ENCODE measurements at regions not wholly inside any gene's neighbourhood (a gene's known extent, or its start where the extent isn't known, plus 50 kb on each side); places are given as distances from the start of the nearest gene placed in this dataset.
"Not testable (repeated sequence)": the region's sequence is repeated elsewhere in the genome, so short reads cannot be mapped to it uniquely, and the experiment has no call there.

DNA sequence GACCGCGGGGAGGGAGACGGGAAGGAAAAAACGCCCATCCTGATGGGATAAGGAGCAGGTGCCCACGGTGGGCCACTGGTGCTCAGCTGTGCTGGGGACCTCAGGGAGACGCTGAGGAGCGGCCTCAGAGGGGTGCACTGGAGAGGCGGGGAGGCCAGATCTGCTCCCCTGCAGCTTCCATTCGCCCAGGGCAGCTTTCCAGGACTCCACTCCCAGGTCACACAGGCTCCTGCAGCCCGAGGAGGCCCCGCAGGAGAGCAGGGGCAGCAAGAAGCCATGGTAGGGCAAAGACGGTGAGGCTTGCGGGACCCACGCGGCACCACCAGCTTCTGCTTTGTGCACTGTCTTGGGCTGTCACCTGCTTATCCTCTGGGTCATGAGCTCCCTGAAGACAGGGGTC lies 82.5 kb upstream of the SULF2 start:
- no peak for DNase-seq

DNA sequence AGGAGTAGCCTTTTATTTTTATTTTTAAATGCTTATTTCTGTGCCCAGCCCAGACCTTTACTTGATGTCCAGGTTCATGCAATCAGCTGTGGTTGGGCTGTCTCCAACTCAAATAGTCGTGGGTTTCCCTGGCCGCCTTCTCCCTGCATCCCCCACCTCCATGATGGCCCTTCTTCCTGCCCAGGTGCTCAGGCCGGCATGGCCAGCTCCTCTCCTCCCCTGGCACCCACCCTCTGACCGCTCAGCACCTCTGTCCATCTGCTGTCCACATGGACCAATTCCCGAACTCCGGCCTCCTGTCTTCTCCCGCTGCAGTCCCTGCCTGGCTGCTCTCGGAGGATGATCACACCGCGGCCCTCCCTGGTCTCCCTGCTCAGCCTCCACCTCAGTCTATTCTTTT lies 81.2 kb upstream of the SULF2 start:
- no peak for DNase-seq

DNA sequence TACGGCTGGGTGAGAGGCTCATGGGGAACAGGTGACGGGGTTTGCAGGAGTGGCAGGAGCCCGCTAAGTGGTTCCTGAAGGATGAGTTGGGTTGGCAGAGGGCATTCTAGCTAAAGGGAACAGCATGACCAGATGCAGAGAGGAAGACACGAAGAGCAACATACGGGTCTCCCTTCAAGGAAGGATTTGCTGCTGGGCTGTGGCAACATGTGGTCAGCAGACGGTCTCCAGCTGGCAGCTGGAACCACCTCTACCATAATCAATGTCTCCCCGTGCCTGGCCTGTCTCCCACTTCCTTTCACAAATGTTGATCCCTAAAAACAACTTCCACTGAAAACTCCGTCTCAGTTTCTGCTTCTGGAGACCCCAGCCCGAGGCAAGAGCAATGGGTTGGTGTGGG lies 80.6 kb upstream of the SULF2 start:
- DNase-seq: no peak

DNA sequence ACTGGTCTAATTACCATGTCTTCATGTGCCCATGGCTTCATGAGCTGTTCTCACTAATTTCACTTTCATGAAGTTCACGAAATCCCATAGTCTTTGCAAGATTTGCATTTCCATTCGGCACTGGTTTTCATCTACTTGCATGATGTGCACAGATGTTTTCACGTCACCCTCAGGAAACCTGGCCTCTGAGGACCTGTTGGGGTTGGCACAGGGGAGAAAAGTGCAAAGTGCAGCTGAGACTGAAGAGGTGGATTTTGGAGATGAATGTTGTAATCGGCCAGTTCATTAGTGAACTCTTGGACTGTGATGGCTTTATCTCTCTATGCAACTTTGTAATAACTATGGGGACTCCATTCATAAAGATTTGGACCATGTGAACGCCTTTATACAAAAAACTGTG lies 80.2 kb upstream of the SULF2 start:
- no peak for DNase-seq

DNA sequence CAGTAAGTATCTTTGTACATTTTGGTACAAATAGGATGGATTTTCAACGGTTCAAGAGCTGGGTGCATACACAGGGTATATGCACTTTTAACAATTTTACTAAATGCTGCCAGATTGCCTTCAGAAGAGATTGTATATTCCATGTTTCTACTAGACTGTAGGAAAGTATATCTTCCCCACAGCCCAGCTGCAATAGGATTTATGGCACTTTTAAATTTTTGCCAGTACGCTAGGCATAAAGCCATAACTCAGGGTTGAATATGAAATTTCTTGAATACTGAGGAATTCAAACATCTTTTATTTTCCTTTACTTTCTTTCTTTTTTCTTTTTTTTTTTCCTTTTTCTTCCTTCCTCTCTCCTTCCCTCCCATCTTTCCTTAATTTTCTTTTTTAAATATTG lies 78.7 kb upstream of the SULF2 start:
- DNase-seq: no peak

DNA sequence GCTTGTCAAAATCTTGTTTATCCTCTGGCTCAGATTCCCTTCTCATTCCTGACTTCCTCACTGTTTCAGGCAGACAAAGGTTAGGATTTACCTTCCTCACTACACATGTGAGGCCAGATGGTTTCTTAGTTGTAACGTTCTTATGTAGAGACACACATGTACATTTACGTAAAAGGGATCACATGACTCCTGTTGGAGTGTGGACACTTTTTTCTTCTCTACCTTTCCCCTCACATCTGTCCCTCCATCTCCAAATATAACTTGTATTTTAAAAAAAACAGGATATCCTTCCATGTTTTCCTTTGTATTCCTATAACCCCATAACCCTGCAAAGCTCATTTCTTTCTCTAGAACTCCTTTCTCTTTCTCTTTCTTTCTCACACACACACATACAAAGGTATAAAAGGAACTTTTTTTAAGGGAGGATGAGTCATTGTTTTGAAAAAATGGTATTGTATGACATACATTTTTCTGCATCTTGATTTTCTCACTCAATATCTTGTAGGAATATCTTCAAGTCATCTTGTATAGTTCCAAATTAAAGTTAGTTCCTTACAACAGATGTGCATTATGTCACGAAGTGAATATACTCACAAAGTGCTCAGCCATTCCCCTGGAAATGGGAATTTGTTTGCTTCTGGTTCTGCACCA lies 78.2 kb upstream of the SULF2 start:
- DNase-seq: no peak

DNA sequence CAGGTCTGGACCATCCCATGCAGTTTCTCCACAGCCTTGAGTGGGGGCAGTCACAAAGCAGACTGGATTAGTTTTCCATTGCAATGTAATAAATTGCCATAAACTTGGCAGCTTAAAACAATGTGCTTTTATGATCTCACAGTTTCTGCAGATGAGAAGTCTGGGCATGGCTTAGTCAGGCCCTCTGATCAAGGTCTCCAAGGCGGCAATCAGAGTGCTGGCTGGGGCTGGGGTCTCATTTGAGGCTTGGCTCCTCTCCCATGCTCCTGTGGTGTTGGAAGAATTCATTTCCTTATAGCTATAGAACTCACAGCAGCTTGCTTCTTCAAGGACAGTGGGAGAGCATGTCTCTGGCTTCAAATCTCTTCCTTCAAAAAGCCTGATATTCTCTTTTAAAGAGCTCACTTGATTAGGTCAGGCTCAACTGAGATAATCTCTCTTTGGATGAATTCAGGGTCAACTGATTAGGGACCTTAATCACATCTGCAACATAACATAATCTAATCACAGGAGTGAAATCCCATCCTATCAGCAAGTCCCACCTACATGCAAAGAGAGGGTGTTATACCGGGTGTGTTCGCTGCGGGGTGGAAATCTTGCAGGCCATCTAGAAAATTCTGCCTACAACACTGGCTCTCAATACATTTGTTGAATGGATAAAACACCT lies 77.4 kb upstream of the SULF2 start:
- no peak for DNase-seq

DNA sequence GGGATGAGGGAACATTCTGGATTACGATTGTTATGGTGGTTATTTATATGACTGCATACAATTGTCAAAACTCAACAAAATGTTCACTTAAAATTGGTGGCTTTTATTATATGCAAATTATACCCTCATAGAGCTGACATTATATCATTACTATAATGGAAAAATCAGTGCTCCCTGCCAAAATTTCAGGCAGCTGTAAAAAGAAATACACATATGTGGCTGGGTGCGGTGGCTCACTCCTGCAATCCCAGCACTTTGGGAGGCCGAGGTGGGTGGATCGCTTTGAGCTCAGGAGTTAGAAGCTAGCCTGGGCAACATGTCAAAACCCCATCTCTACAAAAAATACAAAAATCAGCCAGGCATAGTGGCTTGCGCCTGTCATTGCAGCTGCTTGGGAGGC lies 75.8 kb upstream of the SULF2 start:
- no peak for DNase-seq

DNA sequence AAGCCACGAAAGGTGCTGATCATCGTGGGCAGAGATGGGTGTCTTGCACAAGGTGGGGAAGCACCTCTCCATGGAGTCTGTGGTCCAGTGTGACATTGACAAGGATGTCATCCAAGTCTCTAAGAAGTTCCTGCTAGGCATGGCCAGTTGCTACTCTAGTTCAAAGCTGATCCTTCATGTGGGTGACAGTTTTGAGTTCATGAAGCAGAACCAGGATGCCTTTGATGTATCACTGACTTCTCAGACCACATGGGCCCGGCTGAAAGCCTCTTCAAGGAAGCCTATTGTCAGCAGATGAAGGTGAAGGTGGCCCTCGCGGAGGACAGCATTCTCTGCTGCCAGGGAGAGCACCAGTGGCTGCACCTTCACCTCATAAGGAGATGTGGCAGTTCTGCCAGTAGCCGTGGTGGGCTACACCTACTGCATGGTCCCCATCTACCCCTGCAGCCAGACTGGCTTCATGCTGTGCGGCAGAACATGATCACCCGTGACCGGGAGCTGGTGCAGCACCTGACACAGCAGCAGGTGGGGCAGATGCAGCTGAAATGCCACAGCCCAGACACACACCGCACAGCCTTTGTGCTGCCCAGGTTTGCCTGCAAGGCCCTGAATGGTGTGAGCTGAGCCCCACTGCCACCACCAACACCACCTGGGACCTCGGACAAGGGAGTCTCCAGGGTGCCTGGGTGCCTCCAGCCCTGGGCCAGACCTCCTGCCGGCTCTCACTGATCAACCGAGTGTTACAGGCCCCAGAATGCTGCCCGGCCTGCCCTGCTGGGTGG lies 75.0 kb upstream of the SULF2 start:
- DNase-seq: no peak

DNA sequence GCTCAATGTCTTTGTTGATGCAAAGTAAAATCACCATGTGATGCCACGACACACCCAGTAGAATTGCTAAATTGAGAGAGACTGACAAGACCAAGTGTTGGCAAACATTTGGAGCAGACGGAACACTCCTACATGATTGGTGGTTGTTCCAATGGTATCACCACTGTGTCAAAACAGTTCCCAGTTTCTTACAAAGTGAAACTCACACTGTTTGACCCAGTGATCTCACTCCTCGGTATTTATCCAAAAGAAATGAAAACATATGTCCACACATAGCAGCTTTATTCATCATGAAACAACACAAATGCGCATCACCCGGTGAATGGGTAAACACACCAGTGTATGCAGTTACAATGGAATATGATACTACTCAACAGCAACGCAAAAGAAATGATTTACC lies 74.0 kb upstream of the SULF2 start:
- no peak for DNase-seq

DNA sequence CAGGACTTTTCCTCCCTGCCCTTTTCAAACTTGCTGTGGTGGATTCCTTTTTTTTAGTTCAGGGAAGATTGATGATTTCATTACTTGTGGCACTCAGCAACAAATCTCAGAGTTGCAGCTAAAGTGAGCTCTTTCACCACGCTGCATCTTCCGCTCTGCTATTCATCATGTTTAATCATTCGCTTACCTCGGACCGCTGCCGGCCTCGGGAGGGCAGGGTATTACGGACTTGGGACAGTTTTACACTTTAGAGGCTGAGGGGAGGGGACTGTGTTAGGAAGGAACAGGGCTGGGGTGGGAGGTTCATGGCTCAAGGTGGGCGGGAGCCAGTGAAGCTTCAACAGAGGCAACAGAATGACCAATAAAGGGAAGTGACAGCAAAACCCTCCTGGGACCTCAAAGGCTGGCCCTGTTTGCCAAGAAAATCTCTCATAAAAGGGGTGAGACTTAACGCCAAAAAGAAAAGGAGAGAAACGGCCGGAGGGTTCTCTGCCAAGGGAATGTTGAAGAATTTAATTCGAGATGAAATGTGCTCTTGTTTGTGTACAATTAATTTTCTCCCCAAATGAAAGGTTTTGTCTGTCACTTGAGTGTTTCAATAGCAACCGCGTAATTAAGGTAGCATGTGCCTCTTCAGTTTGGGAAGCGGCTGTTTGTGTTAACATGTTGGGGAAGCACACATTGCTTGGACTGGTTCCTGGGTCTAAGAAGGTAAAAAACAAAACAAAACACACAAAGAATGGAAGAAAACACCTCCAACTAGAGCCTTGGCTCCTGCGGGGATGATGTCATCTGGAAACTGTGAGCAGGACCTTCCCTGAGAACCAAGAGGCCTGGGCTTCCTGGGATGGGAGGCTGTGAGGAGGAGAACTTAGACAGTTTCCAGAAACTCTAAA lies 72.5 kb upstream of the SULF2 start:
- DNase-seq: no peak

DNA sequence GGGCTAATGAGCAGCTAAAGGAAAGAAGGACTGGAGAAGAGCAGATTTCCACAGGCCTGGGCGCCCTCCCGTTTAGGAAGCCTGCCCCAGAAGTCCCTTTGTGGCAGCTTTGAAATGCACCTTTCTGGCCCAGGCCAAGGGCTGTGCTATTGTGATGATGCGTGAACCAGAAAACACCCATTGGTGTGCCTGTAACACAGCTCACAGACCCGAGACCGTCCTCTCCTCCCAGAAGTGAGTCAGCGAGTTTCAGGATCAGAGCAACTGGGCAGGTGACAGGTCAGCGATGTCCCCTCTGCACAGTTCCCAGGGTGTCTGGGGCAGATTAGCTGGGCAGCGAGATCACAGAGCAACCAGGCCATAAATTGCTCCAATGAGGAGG lies 71.9 kb upstream of the SULF2 start:
- no peak for DNase-seq

DNA sequence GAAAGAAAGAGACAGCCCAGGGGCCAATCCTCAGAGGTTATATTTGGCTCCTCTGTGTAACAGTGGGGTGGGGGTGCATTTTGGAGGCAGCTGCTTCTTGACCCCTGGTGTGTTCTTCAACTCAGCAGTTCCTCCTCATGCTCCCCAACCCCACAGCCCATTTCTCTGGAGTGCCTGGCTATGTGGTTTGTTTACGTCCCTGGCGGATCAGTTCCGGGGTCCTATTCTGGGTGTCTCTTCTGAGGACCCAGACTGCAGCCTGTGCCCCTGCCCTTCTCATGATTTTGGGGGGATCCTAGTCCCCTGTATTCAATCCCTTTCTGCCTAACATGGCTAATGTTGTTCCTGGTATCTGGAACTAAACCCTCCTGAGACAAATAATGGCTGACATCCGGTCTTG lies 70.5 kb upstream of the SULF2 start:
- DNase-seq: no peak

DNA sequence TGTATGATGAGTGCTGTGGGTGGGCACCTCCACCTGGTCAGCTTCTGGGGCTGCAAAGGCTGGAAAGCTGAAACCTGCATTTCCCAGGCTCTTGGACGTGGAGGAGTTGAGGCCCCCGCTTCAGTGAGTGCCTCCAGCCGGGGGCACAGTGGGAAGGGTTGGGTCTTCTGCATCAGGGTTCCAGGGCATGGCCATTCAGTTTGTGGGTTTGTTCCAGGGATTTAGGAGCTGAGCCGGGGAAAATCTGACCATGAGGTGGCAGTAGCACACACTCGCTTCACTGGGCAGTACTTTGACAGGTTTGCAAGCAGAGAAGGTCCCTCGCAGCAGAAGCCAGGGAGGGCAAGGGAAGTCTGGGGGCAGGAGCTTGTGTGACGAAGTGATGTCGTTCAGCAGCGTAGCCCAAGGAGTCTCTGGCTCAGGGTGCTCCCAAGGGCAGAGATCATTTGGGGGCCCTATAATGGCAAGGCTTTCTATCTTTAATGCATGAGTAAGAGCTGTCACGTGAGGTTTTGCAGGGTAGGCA lies 69.5 kb upstream of the SULF2 start:
- no peak for DNase-seq

DNA sequence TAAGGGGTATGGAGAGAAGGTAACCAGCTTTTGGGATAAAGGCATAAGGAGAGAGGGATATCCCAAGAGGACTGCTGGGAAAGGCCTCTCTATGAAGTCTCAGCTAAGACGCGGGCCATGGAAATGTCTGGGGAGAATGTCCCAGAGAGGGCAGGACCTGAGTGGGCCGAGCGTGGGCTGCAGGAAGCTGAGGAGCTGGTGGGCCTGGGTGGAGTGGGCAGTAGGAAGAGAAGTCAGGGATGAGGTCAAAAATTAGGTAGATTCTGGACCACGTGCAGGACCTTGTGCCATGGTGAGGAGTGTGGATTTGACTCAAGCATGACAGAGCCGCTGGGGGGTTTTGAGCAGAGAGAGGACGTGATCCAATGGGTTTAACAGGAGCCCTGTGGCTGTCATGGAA lies 66.5 kb upstream of the SULF2 start:
- DNase-seq: no peak

DNA sequence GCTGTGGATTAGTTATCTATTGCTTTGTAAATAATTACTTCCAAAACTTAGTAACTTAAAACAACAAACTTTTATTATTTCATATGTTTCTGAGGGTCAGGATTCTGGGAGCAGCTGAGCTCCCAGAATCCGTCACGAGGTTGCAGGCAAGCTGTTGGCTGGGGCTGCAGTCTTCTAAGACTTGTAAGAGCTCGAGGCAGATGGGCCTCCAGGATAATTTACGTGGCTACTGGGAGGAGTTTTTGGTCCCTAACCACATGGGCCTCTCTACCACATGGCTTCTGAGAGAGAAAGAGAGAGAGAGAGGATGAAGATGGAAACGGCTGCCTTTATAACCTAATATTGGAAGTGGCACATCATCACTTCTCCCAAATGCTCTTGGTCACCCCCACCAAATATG lies 64.9 kb upstream of the SULF2 start:
- DNase-seq: no peak

DNA sequence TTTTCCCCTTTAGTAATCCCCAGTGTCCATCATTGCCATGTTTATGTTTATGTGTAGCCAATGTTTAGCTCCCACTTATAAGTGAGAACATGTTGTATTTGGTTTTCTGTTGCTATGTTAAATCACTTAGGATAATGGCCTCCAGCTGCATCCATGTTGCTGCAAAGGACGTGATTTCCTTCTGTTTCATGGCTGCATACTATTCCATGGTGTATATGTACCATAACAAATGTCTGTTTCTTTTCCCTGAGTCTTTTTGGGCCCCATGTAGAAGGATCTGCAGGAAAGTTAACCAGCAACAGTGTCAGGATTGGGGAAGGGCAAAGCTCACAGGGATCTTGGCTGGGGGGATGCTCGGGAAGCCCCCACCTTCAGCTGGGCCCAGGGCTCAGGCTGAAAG lies 64.3 kb upstream of the SULF2 start:
- DNase-seq: no peak

DNA sequence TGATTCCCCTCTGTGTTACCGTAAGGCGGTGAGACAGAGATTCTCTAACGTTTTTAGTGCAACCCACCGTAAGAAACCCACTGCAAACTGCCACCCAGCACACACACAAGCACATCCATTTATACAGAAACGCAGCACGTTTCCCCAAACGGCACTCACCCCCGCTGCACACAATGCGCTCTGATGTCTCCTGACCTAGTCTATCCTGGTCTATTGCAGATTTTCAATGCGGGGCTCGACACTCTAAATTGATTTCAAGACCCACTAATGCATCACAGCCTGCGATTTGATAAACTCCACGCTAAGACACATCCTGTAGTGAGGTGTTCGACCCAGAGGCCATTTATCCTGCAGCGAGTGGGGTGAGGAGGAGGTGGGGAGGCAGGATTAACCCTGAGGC lies 63.7 kb upstream of the SULF2 start:
- no peak for DNase-seq

DNA sequence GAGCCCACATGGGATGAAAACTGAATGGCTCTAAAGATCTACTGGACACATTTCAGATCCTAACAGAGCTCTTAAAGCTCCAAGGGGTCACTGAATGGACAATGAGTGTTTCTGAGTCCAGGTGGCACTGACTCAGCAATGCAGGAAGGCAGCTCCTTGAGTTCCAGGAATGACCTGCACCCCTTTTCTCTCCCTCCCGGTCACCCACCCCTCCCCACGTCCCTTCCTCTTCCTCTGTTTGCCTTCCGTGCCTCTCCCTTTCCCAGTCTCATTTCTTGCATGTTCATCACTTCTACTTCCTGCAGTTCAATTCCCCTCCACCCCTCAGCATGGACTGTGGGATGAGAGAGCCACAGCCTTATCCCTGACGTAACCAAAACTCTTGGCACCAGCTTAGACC lies 63.3 kb upstream of the SULF2 start:
- not testable (repeated sequence) for DNase-seq

DNA sequence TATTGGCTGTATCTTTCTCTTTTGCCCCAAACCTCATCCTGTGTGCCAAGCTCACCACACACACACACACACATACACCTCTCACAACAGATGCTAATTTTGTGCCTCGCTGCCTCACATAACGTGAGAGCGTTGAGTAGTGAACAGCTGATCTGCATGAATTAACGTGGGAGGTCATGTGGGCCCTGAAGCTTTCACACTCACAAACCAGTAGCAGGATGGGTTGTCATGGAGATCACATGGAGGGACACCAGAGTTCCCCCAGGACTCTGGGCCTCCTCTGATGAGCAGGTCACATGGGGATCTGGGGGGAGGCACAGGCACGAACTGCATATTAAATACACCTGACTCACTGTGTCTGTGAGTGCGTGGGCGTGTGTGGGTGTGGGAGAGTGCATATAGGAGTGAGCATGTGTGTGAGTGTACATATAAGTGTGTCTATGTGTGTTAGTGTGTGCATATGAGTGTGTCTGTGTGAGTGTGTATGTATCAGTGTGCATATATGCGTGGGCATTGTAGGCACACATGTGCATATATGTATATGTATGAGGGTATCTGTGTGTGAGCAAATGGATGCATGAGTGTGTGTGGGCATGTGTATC lies 62.7 kb upstream of the SULF2 start:
- DNase-seq: no peak

DNA sequence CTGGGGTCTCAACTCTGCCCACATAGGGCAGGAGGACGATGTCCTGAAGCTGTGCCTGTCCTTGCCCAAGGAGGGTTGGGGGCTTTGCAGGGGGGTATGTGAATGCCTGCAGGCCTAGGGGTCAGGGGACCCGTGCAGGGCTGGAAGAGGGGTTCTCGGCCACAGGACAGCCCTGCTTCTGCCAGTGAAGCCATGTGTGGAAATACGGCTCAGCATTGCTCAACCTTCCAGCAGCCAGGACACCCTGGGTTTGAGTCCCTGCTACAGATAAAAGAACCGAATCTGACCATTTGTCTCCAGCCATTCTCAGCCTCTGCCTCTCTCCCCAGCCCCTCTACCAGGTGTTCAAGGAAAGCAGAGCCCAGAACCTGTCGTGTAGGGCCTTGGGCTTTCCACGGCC lies 61.9 kb upstream of the SULF2 start:
- DNase-seq: not testable (repeated sequence)

DNA sequence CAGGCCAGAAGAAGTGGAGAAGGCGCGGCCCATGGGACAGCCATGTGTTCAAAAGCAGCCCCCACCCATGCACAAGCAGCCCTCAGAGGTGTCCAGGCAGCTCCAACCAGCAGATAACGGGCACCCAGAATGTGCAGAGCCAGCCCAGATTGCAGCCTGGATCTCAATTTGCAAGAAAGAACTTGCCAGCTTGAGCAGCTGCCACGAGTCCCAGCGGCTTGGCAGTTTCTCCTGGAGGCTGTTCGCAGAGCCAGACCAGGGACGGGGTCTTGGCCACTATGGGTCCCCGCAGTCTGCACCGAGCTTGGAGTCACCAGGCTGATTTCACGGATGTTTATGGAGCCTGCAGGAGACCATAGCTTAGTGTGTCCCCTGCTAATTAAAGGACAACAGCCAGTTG lies 61.4 kb upstream of the SULF2 start:
- DNase-seq: not testable (repeated sequence)

Measured in CD4-positive, alpha-beta T cell treated with Interferon alpha-2 for 1 hour (primary cell).